ENCODE measurements at regions not wholly inside any gene's neighbourhood (a gene's known extent, or its start where the extent isn't known, plus 50 kb on each side); places are given as distances from the start of the nearest gene placed in this dataset.

DNA sequence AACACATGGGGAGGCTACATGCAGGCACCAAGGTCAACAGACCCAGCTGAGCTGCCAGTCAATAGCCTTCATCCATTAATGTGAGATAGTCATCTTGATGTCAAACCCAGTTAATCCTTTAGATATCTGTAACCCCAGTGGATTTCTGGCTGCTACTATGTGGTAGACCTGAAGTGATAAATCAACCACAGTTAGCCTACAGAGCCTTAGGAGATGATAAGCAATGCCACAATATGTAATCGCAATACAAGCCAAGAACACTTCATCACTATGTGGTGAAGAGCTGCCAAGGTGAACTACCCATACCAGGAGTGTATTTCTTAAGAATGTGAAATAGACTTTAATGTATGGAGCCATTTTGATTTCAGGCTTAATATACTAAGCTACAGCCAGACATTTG lies 1175.5 kb downstream of the DTWD2 start:
- Mint-ChIP-seq H3K4me1 (no peaks in the 10 kb centered on the region), H3K9me3 (peaks cover 13% of the 10 kb centered on the region), H3K27me3 (ENCODE audit: low read depth) (no peaks in the 10 kb centered on the region), H3K36me3 (ENCODE audit: low read depth) (no peaks in the 10 kb centered on the region), H3K27ac (ENCODE audit: unreplicated experiment) (no peak overlapping the region), H3K4me3 (no peak overlapping the region)
- TF ChIP-seq CTCF (conservative IDR thresholded peaks at IDR 0.05) = no peak
- DNase-seq (ENCODE audit: low read depth, low spot score) = no peak

- TF ChIP-seq CTCF (conservative IDR thresholded peaks at IDR 0.05) = no peak
- no peaks in the 10 kb centered on the region for H3K27me3 Mint-ChIP-seq (ENCODE audit: low read depth)
- H3K4me1 Mint-ChIP-seq = no peaks in the 10 kb centered on the region
- no peak overlapping the region for H3K27ac Mint-ChIP-seq (ENCODE audit: unreplicated experiment)
- no peak overlapping the region for H3K4me3 Mint-ChIP-seq
- H3K36me3 Mint-ChIP-seq (ENCODE audit: low read depth) = no peaks in the 10 kb centered on the region
- DNase-seq (ENCODE audit: low read depth, low spot score) = no peak
- H3K9me3 Mint-ChIP-seq = peaks cover 7% of the 10 kb centered on the region
Observed at GRCh38 chr5:117809251-117809650, 1179.1 kb downstream of the DTWD2 start.

GRCh38 chr5:117805058-117805457 lies 1183.3 kb downstream of the DTWD2 start:
- Mint-ChIP-seq H3K9me3 (peaks cover 10% of the 10 kb centered on the region), H3K36me3 (ENCODE audit: low read depth) (peaks cover 2% of the 10 kb centered on the region), H3K4me1 (no peaks in the 10 kb centered on the region), H3K27ac (ENCODE audit: unreplicated experiment) (no peak overlapping the region), H3K4me3 (no peak overlapping the region), H3K27me3 (ENCODE audit: low read depth) (no peaks in the 10 kb centered on the region)
- no peak for DNase-seq (ENCODE audit: low read depth, low spot score)
- no peak for TF ChIP-seq CTCF (conservative IDR thresholded peaks at IDR 0.05)

DNA sequence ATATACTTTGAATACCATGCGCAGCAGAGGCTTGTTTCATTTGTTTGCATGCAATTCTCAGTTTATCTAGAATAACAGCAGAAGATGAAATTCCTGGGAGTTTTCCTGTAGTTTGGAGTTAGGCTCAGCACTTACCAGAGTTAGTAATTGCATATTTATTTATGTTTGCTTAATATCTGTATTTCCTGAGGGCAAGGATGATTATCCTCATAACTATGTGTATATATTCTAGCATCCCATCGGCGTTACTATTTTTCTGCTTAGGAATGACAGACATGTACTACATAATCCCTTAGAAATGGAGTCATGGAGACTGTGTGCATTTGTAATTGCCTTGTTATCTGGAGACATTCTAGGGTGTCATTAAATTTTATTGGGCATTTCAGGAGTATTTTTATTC lies 1184.8 kb downstream of the DTWD2 start:
- H3K4me3 Mint-ChIP-seq = no peak overlapping the region
- H3K36me3 Mint-ChIP-seq (ENCODE audit: low read depth) = peaks cover 2% of the 10 kb centered on the region
- DNase-seq (ENCODE audit: low read depth, low spot score) = no peak
- H3K9me3 Mint-ChIP-seq = peaks cover 10% of the 10 kb centered on the region
- no peak for TF ChIP-seq CTCF (conservative IDR thresholded peaks at IDR 0.05)
- H3K4me1 Mint-ChIP-seq = no peaks in the 10 kb centered on the region
- no peak overlapping the region for H3K27ac Mint-ChIP-seq (ENCODE audit: unreplicated experiment)
- H3K27me3 Mint-ChIP-seq (ENCODE audit: low read depth) = no peaks in the 10 kb centered on the region

DNA sequence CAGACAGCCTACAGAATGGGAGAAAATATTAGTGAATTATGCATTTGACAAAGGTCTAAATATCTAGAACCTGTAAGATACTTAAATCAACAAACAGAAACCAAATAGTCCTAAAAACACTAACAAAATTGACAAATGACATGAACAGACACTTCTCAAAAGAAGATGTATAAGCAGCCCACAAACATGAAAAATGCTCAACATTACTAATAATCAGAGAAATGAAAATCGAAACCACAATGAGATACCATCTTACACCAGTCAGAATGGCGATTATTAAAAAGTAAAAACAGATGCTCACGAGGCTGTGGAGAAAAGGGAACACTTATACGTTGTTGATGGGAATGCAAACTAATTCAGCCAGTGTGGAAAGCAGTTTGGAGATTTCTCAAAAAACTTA lies 1186.8 kb downstream of the DTWD2 start:
- TF ChIP-seq CTCF (conservative IDR thresholded peaks at IDR 0.05) = no peak
- peaks cover 2% of the 10 kb centered on the region for H3K36me3 Mint-ChIP-seq (ENCODE audit: low read depth)
- no peaks in the 10 kb centered on the region for H3K4me1 Mint-ChIP-seq
- no peak for DNase-seq (ENCODE audit: low read depth, low spot score)
- H3K27me3 Mint-ChIP-seq (ENCODE audit: low read depth) = no peaks in the 10 kb centered on the region
- no peak overlapping the region for H3K27ac Mint-ChIP-seq (ENCODE audit: unreplicated experiment)
- no peak overlapping the region for H3K4me3 Mint-ChIP-seq
- H3K9me3 Mint-ChIP-seq = peaks cover 10% of the 10 kb centered on the region

GRCh38 chr5:117800261-117800660 lies 1188.1 kb downstream of the DTWD2 start:
- Mint-ChIP-seq H3K36me3 (ENCODE audit: low read depth) (peaks cover 2% of the 10 kb centered on the region), H3K27ac (ENCODE audit: unreplicated experiment) (no peak overlapping the region), H3K4me3 (no peak overlapping the region), H3K9me3 (peaks cover 10% of the 10 kb centered on the region), H3K4me1 (no peaks in the 10 kb centered on the region), H3K27me3 (ENCODE audit: low read depth) (no peaks in the 10 kb centered on the region)
- DNase-seq (ENCODE audit: low read depth, low spot score) = no peak
- TF ChIP-seq CTCF (conservative IDR thresholded peaks at IDR 0.05) = no peak

Measured in neural crest cell (in vitro differentiated cells).